ENCODE measurements at regions not wholly inside any gene's neighbourhood (a gene's known extent, or its start where the extent isn't known, plus 50 kb on each side); places are given as distances from the start of the nearest gene placed in this dataset.

DNA sequence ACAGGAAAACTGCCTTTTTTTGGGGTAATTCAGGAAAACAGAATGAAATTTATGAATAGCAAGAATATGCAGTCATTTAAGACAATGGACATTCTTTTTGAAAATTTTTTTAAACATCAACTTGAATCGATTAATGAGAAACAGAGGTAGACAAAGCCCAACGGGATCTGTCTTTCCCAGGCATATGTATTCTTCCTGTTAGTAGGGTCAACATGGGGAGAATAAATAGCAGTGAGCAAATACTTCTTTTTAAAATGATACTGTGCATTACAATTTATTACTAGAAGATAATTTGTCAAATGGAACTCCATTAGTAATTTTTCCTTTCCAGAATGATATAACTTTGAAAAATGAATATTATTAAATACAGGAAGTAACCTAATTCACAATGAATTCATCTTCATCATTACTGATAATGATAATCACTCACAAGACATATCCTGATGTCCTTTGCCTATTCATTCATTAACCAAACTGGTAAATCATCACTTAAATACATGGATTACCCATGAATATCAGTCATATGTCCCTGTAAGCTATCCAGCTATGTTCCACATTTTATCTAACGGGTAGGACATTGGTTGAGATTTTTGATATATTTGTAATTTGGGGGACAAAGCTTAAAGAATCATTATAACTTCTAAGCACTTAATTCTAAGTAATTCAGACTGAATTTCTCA is 209.2 kb upstream of the CDIN1 start:
- no peak overlapping the region for H3K4me3 ChIP-seq (ENCODE audit: low read depth, low read length)
- TF ChIP-seq, protein P1, sequence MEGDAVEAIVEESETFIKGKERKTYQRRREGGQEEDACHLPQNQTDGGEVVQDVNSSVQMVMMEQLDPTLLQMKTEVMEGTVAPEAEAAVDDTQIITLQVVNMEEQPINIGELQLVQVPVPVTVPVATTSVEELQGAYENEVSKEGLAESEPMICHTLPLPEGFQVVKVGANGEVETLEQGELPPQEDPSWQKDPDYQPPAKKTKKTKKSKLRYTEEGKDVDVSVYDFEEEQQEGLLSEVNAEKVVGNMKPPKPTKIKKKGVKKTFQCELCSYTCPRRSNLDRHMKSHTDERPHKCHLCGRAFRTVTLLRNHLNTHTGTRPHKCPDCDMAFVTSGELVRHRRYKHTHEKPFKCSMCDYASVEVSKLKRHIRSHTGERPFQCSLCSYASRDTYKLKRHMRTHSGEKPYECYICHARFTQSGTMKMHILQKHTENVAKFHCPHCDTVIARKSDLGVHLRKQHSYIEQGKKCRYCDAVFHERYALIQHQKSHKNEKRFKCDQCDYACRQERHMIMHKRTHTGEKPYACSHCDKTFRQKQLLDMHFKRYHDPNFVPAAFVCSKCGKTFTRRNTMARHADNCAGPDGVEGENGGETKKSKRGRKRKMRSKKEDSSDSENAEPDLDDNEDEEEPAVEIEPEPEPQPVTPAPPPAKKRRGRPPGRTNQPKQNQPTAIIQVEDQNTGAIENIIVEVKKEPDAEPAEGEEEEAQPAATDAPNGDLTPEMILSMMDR (IDR thresholded peaks at IDR 0.05; ENCODE audit: low read depth, low read length), result no peak

DNA sequence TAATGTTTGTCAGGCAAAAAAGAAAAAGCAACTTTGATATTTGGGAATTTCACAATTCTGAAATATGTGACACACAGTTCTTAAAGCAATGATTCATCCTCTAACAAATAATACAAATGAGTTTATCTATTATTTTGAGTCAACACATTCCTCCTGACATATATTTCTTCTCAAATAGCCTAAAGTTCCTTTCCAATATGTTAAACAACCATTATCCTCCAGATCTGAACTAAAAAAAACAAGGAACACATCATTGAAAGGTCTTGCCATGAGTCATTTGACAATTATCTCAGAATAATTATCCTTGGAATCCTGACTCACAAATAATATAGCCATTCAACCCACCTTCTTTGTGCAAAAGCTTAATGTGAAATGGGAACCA is 208.7 kb upstream of the CDIN1 start:
- no peak for DNase-seq
- Histone ChIP-seq H3K36me3 (no peaks in the 10 kb centered on the region), H3K4me3 (ENCODE audit: low read depth, low read length) (no peak overlapping the region), H3K4me1 (no peaks in the 10 kb centered on the region), H3K27me3 (no peaks in the 10 kb centered on the region), H3K9me3 (no peaks in the 10 kb centered on the region)
- TF ChIP-seq, protein P1 (IDR thresholded peaks at IDR 0.05; ENCODE audit: low read depth, low read length), result no peak

More for the DNA sequence above, 209.2 kb upstream of the CDIN1 start:
- DNase-seq, result no peak
- no peaks in the 10 kb centered on the region for H3K9me3 ChIP-seq
- no peaks in the 10 kb centered on the region for H3K27me3 ChIP-seq
- no peaks in the 10 kb centered on the region for H3K36me3 ChIP-seq
- H3K4me1 ChIP-seq, result no peaks in the 10 kb centered on the region

DNA sequence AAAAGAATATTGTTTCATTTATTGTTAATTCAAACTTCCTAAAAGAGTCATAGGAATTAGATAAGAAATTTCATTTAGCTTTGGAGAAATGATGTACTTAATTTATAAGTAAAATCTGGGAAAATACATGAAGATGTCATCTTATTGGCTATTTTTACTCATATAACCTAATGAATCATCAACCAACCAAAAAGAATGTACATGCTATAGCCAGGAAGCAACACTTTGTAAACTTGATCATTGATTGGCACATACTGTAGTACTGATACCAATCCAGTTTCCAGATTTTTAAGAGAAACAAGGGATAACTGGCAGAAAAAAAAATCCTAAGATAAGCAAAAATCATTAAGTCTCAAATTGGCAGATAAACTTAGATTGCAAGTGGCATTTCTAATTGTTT is 207.9 kb upstream of the CDIN1 start:
- H3K4me1 ChIP-seq, result no peaks in the 10 kb centered on the region
- H3K36me3 ChIP-seq, result no peaks in the 10 kb centered on the region

DNA sequence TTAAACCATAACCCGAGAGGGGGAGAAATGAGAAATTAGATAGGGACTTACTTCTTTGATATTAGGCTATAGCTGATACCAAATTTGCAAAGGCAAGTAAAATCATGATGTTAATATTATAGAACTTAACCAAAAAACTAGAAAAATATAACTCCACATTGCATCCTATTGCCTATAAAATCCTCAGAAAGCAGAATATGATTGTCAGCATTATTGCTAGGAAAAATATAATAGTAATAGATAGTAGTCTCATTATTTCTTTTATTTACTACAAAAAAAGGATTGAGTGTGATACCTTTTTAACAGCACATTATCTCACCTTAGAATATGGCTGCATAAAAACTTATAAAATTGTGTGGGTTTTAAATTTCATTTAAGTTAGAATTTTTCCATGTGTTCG is 206.5 kb upstream of the CDIN1 start:
- TF ChIP-seq, protein P1 (IDR thresholded peaks at IDR 0.05; ENCODE audit: low read depth, low read length), result no peak
- no peaks in the 10 kb centered on the region for H3K36me3 ChIP-seq
- H3K9me3 ChIP-seq, result no peaks in the 10 kb centered on the region
- H3K4me1 ChIP-seq, result no peaks in the 10 kb centered on the region
- DNase-seq, result no peak
- no peaks in the 10 kb centered on the region for H3K27me3 ChIP-seq
- H3K4me3 ChIP-seq (ENCODE audit: low read depth, low read length), result no peak overlapping the region

More for the DNA sequence above, 207.9 kb upstream of the CDIN1 start:
- DNase-seq, result no peak
- H3K4me3 ChIP-seq (ENCODE audit: low read depth, low read length), result no peak overlapping the region
- H3K27me3 ChIP-seq, result no peaks in the 10 kb centered on the region
- TF ChIP-seq, protein P1 (IDR thresholded peaks at IDR 0.05; ENCODE audit: low read depth, low read length), result no peak
- no peaks in the 10 kb centered on the region for H3K9me3 ChIP-seq

DNA sequence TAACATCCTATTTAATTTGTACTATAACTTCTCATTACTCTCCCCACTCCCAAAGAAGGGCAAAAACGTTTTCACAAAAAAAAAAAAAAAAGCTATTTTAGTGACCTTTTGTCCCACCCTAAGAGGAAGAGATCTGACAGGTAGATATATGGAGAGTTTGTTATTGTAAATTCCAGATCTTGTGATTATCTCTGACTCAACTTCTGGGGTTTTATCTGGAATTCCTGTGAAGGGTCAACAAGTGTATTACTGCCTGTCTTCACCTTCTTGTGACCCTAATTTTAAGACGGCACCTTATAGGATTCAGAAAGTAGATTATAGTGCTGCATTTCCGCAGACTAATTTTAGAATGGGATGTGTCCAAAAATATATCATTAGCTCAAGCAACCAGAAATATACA is 205.9 kb upstream of the CDIN1 start:
- H3K4me1 ChIP-seq, result no peaks in the 10 kb centered on the region

DNA sequence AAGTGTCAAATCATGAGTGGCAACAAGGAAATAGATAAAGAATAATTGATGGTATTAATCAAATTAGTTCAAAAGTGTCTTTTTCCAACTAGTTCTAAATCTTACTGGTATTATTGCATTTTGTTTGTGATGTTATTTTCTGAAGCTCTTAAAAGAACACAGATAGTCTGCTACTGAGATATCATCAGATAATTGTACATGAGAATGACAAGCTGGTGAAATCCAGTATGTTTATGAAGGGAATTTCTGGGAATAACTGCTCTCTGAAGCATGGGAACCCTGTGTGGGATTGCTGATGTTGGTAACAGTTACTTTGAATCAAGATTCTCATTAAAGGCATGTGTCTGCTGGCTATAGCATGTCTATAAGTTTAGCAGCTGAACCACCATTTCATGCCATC is 190.3 kb upstream of the CDIN1 start:
- Histone ChIP-seq H3K27me3 (no peaks in the 10 kb centered on the region; the same call in 1 of the 2 replicates), H3K4me1 (no peaks in the 10 kb centered on the region), H3K9me3 (no peaks in the 10 kb centered on the region), H3K4me3 (ENCODE audit: low read depth, low read length) (no peak overlapping the region), H3K36me3 (no peaks in the 10 kb centered on the region)
- DNase-seq, result no peak
- TF ChIP-seq, protein P1 (IDR thresholded peaks at IDR 0.05; ENCODE audit: low read depth, low read length), result no peak

More for the DNA sequence above, 205.9 kb upstream of the CDIN1 start:
- Histone ChIP-seq H3K27me3 (no peaks in the 10 kb centered on the region), H3K9me3 (no peaks in the 10 kb centered on the region), H3K36me3 (no peaks in the 10 kb centered on the region), H3K4me3 (ENCODE audit: low read depth, low read length) (no peak overlapping the region)
- TF ChIP-seq, protein P1 (IDR thresholded peaks at IDR 0.05; ENCODE audit: low read depth, low read length), result no peak
- DNase-seq, result no peak

All from BE2C (cell line).